ENCODE measurements at regions not wholly inside any gene's neighbourhood (a gene's known extent, or its start where the extent isn't known, plus 50 kb on each side); places are given as distances from the start of the nearest gene placed in this dataset.

- Histone ChIP-seq H3K9me3 (no peaks in the 10 kb centered on the region), H3K27ac (no peak overlapping the region), H3K4me1 (no peaks in the 10 kb centered on the region), H3K27me3 (no peaks in the 10 kb centered on the region), H3K36me3 (no peaks in the 10 kb centered on the region), H3K4me3 (no peak overlapping the region)
- 77 to 84% methylated on average over 8 of the region's 8 CpGs for WGBS, 2 donors
- DNase-seq: no peak
- TF ChIP-seq CTCF (IDR thresholded peaks at IDR 0.05): no peak
- no peak for TF ChIP-seq POLR2A (IDR thresholded peaks at IDR 0.05)
- intact Hi-C loops (cut with DNase I): no loop called here
Observed at GRCh38 chr20:11054266-11054993, 380.6 kb upstream of the JAG1 start.

DNA sequence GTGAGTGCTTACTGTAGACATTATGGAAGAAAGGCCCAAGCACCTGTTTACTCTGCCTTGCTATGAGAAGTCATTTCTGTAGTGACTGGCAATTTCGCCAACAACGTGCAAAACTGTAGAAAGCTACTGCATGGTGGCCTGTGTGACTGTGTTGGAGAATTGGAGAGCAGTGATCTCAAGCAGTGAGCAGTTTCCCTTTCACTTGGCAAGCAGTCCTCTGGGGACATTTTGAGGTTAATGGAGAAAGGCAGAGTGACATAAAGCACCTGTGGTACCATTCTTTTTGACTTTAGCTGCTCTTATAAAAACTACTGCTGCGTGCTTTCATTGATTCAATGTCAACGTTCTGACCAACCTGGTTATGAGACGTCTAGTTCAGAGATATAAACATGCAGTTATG is 382.6 kb upstream of the JAG1 start:
- TF ChIP-seq POLR2A (IDR thresholded peaks at IDR 0.05) (no peak), CTCF (IDR thresholded peaks at IDR 0.05) (no peak)
- no peak overlapping the region for H3K4me3 ChIP-seq
- WGBS, 2 donors: 69 to 86% methylated on average over 5 of the region's 5 CpGs
- no peaks in the 10 kb centered on the region for H3K4me1 ChIP-seq
- no peaks in the 10 kb centered on the region for H3K36me3 ChIP-seq
- no peak for DNase-seq
- no peaks in the 10 kb centered on the region for H3K27me3 ChIP-seq
- H3K27ac ChIP-seq: peak overlapping the region in 1 of 4 donors; percentile 7
- intact Hi-C loops (cut with DNase I): no loop called here
- no peaks in the 10 kb centered on the region for H3K9me3 ChIP-seq

DNA sequence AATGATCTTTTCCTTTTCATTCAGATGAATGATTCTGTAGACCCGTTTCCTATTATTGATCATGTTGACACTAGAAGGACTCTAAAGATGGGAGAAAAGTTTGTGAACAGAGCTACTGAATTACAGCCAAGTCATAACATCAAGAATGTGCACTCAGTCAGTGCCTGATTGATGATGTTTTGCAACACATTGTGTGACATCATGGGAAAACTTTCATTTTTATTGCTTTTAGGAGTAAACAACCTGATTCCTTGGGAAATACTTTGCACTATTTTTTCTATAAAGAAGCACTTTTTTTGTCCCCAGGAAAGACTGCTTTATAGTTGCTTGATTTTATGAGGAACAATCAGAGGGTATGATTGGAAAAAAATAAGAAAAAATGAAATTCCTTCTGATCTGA is 383.8 kb upstream of the JAG1 start:
- DNase-seq: no peak
- Histone ChIP-seq H3K27ac (peak overlapping the region in 3 of 4 donors; percentile 2 to 43 (median 41)), H3K27me3 (no peaks in the 10 kb centered on the region), H3K36me3 (no peaks in the 10 kb centered on the region), H3K4me3 (no peak overlapping the region), H3K9me3 (no peaks in the 10 kb centered on the region), H3K4me1 (no peaks in the 10 kb centered on the region)
- intact Hi-C loops (cut with DNase I): no loop called here
- TF ChIP-seq POLR2A (IDR thresholded peaks at IDR 0.05) (no peak), CTCF (IDR thresholded peaks at IDR 0.05) (no peak)
- WGBS, 2 donors: 70 to 100% methylated on average over 1 of the region's 1 CpG

- intact Hi-C loops (cut with DNase I): no loop called here
- H3K27me3 ChIP-seq: no peaks in the 10 kb centered on the region
- DNase-seq: no peak
- no peak overlapping the region for H3K27ac ChIP-seq
- no peaks in the 10 kb centered on the region for H3K9me3 ChIP-seq
- H3K4me1 ChIP-seq: no peaks in the 10 kb centered on the region
- 80 to 86% methylated on average over 2 of the region's 2 CpGs for WGBS, 2 donors
- TF ChIP-seq POLR2A (IDR thresholded peaks at IDR 0.05): no peak
- TF ChIP-seq CTCF (IDR thresholded peaks at IDR 0.05): no peak
- no peaks in the 10 kb centered on the region for H3K36me3 ChIP-seq
- H3K4me3 ChIP-seq: no peak overlapping the region
Observed at GRCh38 chr20:11059659-11060058, 385.9 kb upstream of the JAG1 start.

GRCh38 chr20:11060423-11061185 is 386.8 kb upstream of the JAG1 start:
- DNase-seq: no peak
- no peaks in the 10 kb centered on the region for H3K27me3 ChIP-seq
- H3K9me3 ChIP-seq: no peaks in the 10 kb centered on the region
- TF ChIP-seq POLR2A (IDR thresholded peaks at IDR 0.05) (no peak), CTCF (IDR thresholded peaks at IDR 0.05) (no peak)
- H3K4me1 ChIP-seq: no peaks in the 10 kb centered on the region
- 59 to 60% methylated on average over 9 of the region's 9 CpGs for WGBS, 2 donors
- no peak overlapping the region for H3K27ac ChIP-seq
- intact Hi-C loops (cut with DNase I): no loop called here
- no peak overlapping the region for H3K4me3 ChIP-seq
- H3K36me3 ChIP-seq: no peaks in the 10 kb centered on the region
